RPMI7951 (cell line): ENCODE measurements at regions not wholly inside any gene's neighbourhood (a gene's known extent, or its start where the extent isn't known, plus 50 kb on each side); places are given as distances from the start of the nearest gene placed in this dataset.
A peak's percentile ranks its signal among the peaks of the same experiment; 100 is the strongest.

Experiments used
- DNase-seq: peaks from one replicate; pipeline ENCODE4 v3.0.0-alpha.2; 2012; ENCODE audit warnings: low read depth

GRCh38 chr5:171650597-171650996, 135.0 kb upstream of the SMIM23 start:
- DNase-seq: no peak

- no peak for DNase-seq
Observed at GRCh38 chr5:171651102-171651501, 134.5 kb upstream of the SMIM23 start.

GRCh38 chr5:171654881-171655280, 130.7 kb upstream of the SMIM23 start:
- no peak for DNase-seq

- no peak for DNase-seq
Observed at GRCh38 chr5:171657473-171657872, 128.1 kb upstream of the SMIM23 start.

- DNase-seq: no peak
Observed at GRCh38 chr5:171659896-171660295, 125.7 kb upstream of the SMIM23 start.

GRCh38 chr5:171660434-171660833, 125.2 kb upstream of the SMIM23 start:
- DNase-seq: no peak

GRCh38 chr5:171661143-171661542, 124.5 kb upstream of the SMIM23 start:
- no peak for DNase-seq

GRCh38 chr5:171663311-171664085, 122.1 kb upstream of the SMIM23 start:
- DNase-seq: no peak

- DNase-seq: no peak
Observed at GRCh38 chr5:171664489-171664888, 121.1 kb upstream of the SMIM23 start.

GRCh38 chr5:171666815-171667214, 118.8 kb upstream of the SMIM23 start:
- no peak for DNase-seq

- DNase-seq: no peak
Observed at GRCh38 chr5:171667341-171668096, 118.1 kb upstream of the SMIM23 start.

GRCh38 chr5:171668097-171668412, 117.6 kb upstream of the SMIM23 start:
- no peak for DNase-seq

GRCh38 chr5:171669571-171669970, 116.0 kb upstream of the SMIM23 start:
- no peak for DNase-seq

GRCh38 chr5:171672556-171672955, 113.1 kb upstream of the SMIM23 start:
- DNase-seq: no peak

- DNase-seq: no peak
Observed at GRCh38 chr5:171673328-171673727, 112.3 kb upstream of the SMIM23 start.

- DNase-seq: no peak
Observed at GRCh38 chr5:171673840-171674239, 111.8 kb upstream of the SMIM23 start.

GRCh38 chr5:171675511-171675910, 110.1 kb upstream of the SMIM23 start:
- DNase-seq: no peak

GRCh38 chr5:171676286-171676944, 109.2 kb upstream of the SMIM23 start:
- no peak for DNase-seq

- DNase-seq: no peak
Observed at GRCh38 chr5:171678646-171679045, 107.0 kb upstream of the SMIM23 start.

GRCh38 chr5:171680485-171680884, 105.1 kb upstream of the SMIM23 start:
- no peak for DNase-seq

GRCh38 chr5:171681061-171681460, 104.6 kb upstream of the SMIM23 start:
- no peak for DNase-seq

GRCh38 chr5:171681677-171682076, 103.9 kb upstream of the SMIM23 start:
- DNase-seq: peak; percentile 2

GRCh38 chr5:171682801-171683200, 102.8 kb upstream of the SMIM23 start:
- no peak for DNase-seq
